HCT116 (cell line): ENCODE measurements at regions not wholly inside any gene's neighbourhood (a gene's known extent, or its start where the extent isn't known, plus 50 kb on each side); places are given as distances from the start of the nearest gene placed in this dataset.

Source experiments
- ATAC-seq: fragments of 200-7000 bp; cut with Tn5 transposase; 2 replicates; pipeline ENCODE4 v1.9.1; 2020; ENCODE audit warnings: mild to moderate bottlenecking, moderate library complexity
- BruUV-seq: library from RNA; stranded (reverse); fragments of 400-500 nt; replicated peaks from 2 replicates; lab custom pipeline; 2021; lab: Mats Ljungman, UMichigan
- CTCF ChIA-PET: fragments of 300-600 bp; sonication (Branson Sonifier 250); formaldehyde crosslinking; loops from one replicate; lab custom pipeline; 2021; ENCODE audit warnings: antibody characterized with exemption; lab: Charles Lee
- POLR2A ChIA-PET: fragments of 300-600, 350-600 bp; sonication (Branson Sonifier 250); formaldehyde crosslinking; loops from one replicate; lab custom pipeline; 2021; ENCODE audit warnings: antibody characterized with exemption; lab: Charles Lee
- RAD21 ChIA-PET, 2 experiments: fragments of 300-600 bp; sonication (Branson Sonifier 250); formaldehyde crosslinking; loops; one replicate each; lab custom pipeline; 2023; ENCODE audit warnings: low total read pairs in 2 of 2; ENCODE audit not compliant: uncharacterized antibody in 2 of 2, unreplicated experiment in 2 of 2, low non-redundant PET in 1 of 2; lab: Charles Lee
- DNase-seq: peaks from one replicate; pipeline ENCODE4 v3.0.0-alpha.2; 2010; ENCODE audit warnings: low read depth, low spot score
- H2AFZ ChIP-seq: fragments of 200-600 bp; shearing (Covaris generic), sonication (generic); 2 replicates; pipeline ENCODE4 v1.6.1; 2017; ENCODE audit warnings: low read depth, mixed run types, mixed read lengths, antibody characterized with exemption, low read length; ENCODE audit not compliant: poor library complexity, severe bottlenecking
- H3K27ac ChIP-seq: 2 replicates; pipeline ENCODE4 v1.5.1; 2012; ENCODE audit warnings: low read depth, low read length
- H3K27me3 ChIP-seq: fragments of 200-600 bp; sonication (generic); 2 replicates; pipeline ENCODE4 v1.6.1; 2016; ENCODE audit warnings: mixed run types, low read length, mixed read lengths; ENCODE audit not compliant: insufficient read depth
- H3K36me3 ChIP-seq, 2 experiments: fragments of 200-500 bp in 1 of 2; fragments of 200-600 bp in 1 of 2; sonication (Bioruptor generic) in 1 of 2; sonication (generic) in 1 of 2; 2 replicates each; pipeline versions ENCODE4 v1.5.1 to v1.6.1; 2014 to 2016; ENCODE audit warnings: low read length in 2 of 2, inconsistent platforms in 1 of 2, mixed read lengths in 1 of 2, mixed run types in 1 of 2; ENCODE audit not compliant: insufficient read depth in 2 of 2, control insufficient read depth in 1 of 2
- H3K4me1 ChIP-seq, 2 experiments: fragments of 200-600 bp in 1 of 2; sonication (generic) in 1 of 2; 2 replicates each; pipeline versions ENCODE4 v1.5.1 to v1.6.1; 2012 to 2017; ENCODE audit warnings: low read length in 2 of 2, inconsistent platforms in 1 of 2, mild to moderate bottlenecking in 1 of 2, mixed read lengths in 1 of 2, mixed run types in 1 of 2, moderate library complexity in 1 of 2; ENCODE audit not compliant: insufficient read depth in 2 of 2, control insufficient read depth in 1 of 2
- H3K4me2 ChIP-seq: fragments of 200-600 bp; sonication (generic); 2 replicates; pipeline ENCODE4 v1.6.1; 2017; ENCODE audit warnings: mixed run types, low read length, mixed read lengths
- H3K4me3 ChIP-seq, 2 experiments: fragments of 200-600 bp in 1 of 2; sonication (generic) in 1 of 2; replicated peaks in 1 of 2; 2 replicates each; pipeline ENCODE4 v1.5.1; 2011 to 2016; ENCODE audit warnings: low read length in 2 of 2, control low read depth in 1 of 2, low read depth in 1 of 2, mild to moderate bottlenecking in 1 of 2, mixed read lengths in 1 of 2, mixed run types in 1 of 2
- H3K79me2 ChIP-seq: fragments of 200-600 bp; sonication (generic); 2 replicates; pipeline ENCODE4 v1.6.1; 2017; ENCODE audit warnings: mild to moderate bottlenecking, mixed run types, low read length, moderate library complexity, mixed read lengths; ENCODE audit not compliant: insufficient read depth
- H3K9ac ChIP-seq: fragments of 200-600 bp; sonication (generic); 2 replicates; pipeline ENCODE4 v1.6.1; 2016; ENCODE audit warnings: low read length, mixed read lengths
- H3K9me2 ChIP-seq: fragments of 200-600 bp; sonication (generic), shearing (Covaris generic); 2 replicates; pipeline ENCODE4 v1.6.1; 2017; ENCODE audit warnings: mixed run types, mild to moderate bottlenecking, moderate library complexity; ENCODE audit not compliant: insufficient read depth
- H3K9me3 ChIP-seq, 2 experiments: fragments of 200-500 bp in 1 of 2; fragments of 200-600 bp in 1 of 2; sonication (Bioruptor generic) in 1 of 2; sonication (generic) in 1 of 2; 2 replicates each; pipeline ENCODE4 v1.6.1; 2014 to 2017; ENCODE audit warnings: low read length in 2 of 2, mixed read lengths in 2 of 2, inconsistent platforms in 1 of 2, low read depth in 1 of 2, mild to moderate bottlenecking in 1 of 2, mixed run types in 1 of 2, moderate library complexity in 1 of 2; ENCODE audit not compliant: control insufficient read depth in 1 of 2, insufficient read depth in 1 of 2
- H4K20me1 ChIP-seq: fragments of 200-600 bp; sonication (generic), shearing (Covaris generic); 2 replicates; pipeline ENCODE4 v1.6.1; 2017; ENCODE audit warnings: mixed run types, mild to moderate bottlenecking, moderate library complexity; ENCODE audit not compliant: insufficient read depth
- ATF3 ChIP-seq: IDR thresholded peaks from 2 replicates; pipeline ENCODE4 v1.6.1; 2012
- CBX3 ChIP-seq: IDR thresholded peaks from 2 replicates; pipeline ENCODE4 v1.6.1; 2012; ENCODE audit warnings: low read depth
- CTCF ChIP-seq, 3 experiments: fragments of 200-600 bp in 1 of 3; sonication (generic) in 1 of 3; IDR thresholded peaks in 2 of 3; conservative IDR thresholded peaks in 1 of 3; 2 replicates each; pipeline ENCODE4 v1.5.1; 2012 to 2017; ENCODE audit warnings: low read depth in 2 of 3, low read length in 2 of 3, antibody characterized with exemption in 1 of 3, borderline replicate concordance in 1 of 3, control low read depth in 1 of 3, mild to moderate bottlenecking in 1 of 3, mixed read lengths in 1 of 3, mixed run types in 1 of 3, moderate library complexity in 1 of 3; ENCODE audit not compliant: insufficient read depth in 1 of 3
- EGR1 ChIP-seq: IDR thresholded peaks from 2 replicates; pipeline ENCODE4 v1.6.1; 2012; ENCODE audit warnings: low read depth
- EZH2 ChIP-seq: fragments of 200-600 bp; sonication (generic); IDR thresholded peaks from 2 replicates; pipeline ENCODE4 v1.6.1; 2017; ENCODE audit warnings: antibody characterized with exemption, mixed run types
- EZH2phosphoT487 ChIP-seq: fragments of 200-600 bp; IDR thresholded peaks from 2 replicates; pipeline ENCODE4 v1.6.1; 2018; ENCODE audit warnings: antibody characterized with exemption, borderline replicate concordance
- FOSL1 ChIP-seq: IDR thresholded peaks from 2 replicates; pipeline ENCODE4 v1.6.1; 2012; ENCODE audit warnings: low read depth
- JUND ChIP-seq: IDR thresholded peaks from 2 replicates; pipeline ENCODE4 v1.6.1; 2012
- MAX ChIP-seq: IDR thresholded peaks from 2 replicates; pipeline ENCODE4 v1.6.1; 2012
- POLR2A ChIP-seq: IDR thresholded peaks from 2 replicates; pipeline ENCODE4 v1.7.0; 2011; ENCODE audit warnings: borderline replicate concordance; ENCODE audit not compliant: insufficient read depth, insufficient read length; ENCODE audit errors: extremely low read depth
- POLR2AphosphoS5 ChIP-seq: IDR thresholded peaks from 2 replicates; pipeline ENCODE4 v1.6.1; 2011; ENCODE audit warnings: mild to moderate bottlenecking, low read depth, low read length, moderate library complexity
- RAD21 ChIP-seq: IDR thresholded peaks from 2 replicates; pipeline ENCODE4 v1.6.1; 2012; ENCODE audit warnings: low read depth, mild to moderate bottlenecking
- REST ChIP-seq: IDR thresholded peaks from 2 replicates; pipeline ENCODE4 v1.6.1; 2012; ENCODE audit warnings: low read depth
- SIN3A ChIP-seq: IDR thresholded peaks from 2 replicates; pipeline ENCODE4 v1.6.1; 2012; ENCODE audit warnings: low read depth
- SP1 ChIP-seq: IDR thresholded peaks from 2 replicates; pipeline ENCODE4 v1.6.1; 2012; ENCODE audit warnings: low read depth
- SRF ChIP-seq: IDR thresholded peaks from 2 replicates; pipeline ENCODE4 v1.6.1; 2012; ENCODE audit warnings: low read depth
- TCF7L2 ChIP-seq: IDR thresholded peaks from 2 replicates; pipeline ENCODE4 v1.7.0; 2011; ENCODE audit warnings: borderline replicate concordance, inconsistent platforms; ENCODE audit not compliant: insufficient read depth, insufficient read length; ENCODE audit errors: extremely low read depth
- YY1 ChIP-seq: IDR thresholded peaks from 2 replicates; pipeline ENCODE4 v1.6.1; 2011; ENCODE audit warnings: low read length, low read depth, moderate library complexity, mild to moderate bottlenecking; ENCODE audit not compliant: insufficient replicate concordance; ENCODE audit errors: extremely low read depth
- ZBTB33 ChIP-seq: IDR thresholded peaks from 2 replicates; pipeline ENCODE4 v1.6.1; 2011; ENCODE audit warnings: mild to moderate bottlenecking, low read length, moderate library complexity; ENCODE audit not compliant: insufficient replicate concordance; ENCODE audit errors: extremely low read depth
- intact Hi-C: fragments of 100-400 bp; cut with micrococcal nuclease; formaldehyde crosslinking; loops from 2 replicates; pipeline ENCODE4 v1.10.0; 2022

- no peak for ATAC-seq
- Histone ChIP-seq H3K79me2 (no peaks in the 10 kb centered on the region), H3K9ac (no peak overlapping the region), H3K9me2 (no peaks in the 10 kb centered on the region), H4K20me1 (no peaks in the 10 kb centered on the region), H3K4me1 (no peaks in the 10 kb centered on the region), H3K27me3 (no peaks in the 10 kb centered on the region), H3K4me2 (no peak overlapping the region), H3K27ac (no peak overlapping the region)
- ChIA-PET POLR2A (no interaction called here), CTCF (no interaction called here)
- intact Hi-C loops = no loop called here
- BruUV-seq = no TSS peak
- TF ChIP-seq SIN3A = no peak
- no peak for TF ChIP-seq EGR1
- TF ChIP-seq ZBTB33 = no peak
- TF ChIP-seq SRF = no peak
- no peak for TF ChIP-seq RAD21
- no peak for TF ChIP-seq TCF7L2
- TF ChIP-seq POLR2AphosphoS5 = no peak
- TF ChIP-seq MAX = no peak
- no peak for TF ChIP-seq CBX3
- TF ChIP-seq ATF3 = no peak
- TF ChIP-seq YY1 = no peak
- TF ChIP-seq JUND = no peak
- TF ChIP-seq REST = no peak
- TF ChIP-seq CTCF (IDR thresholded peaks at IDR 0.05 in 2 of 3, conservative IDR thresholded peaks at IDR 0.05 in 1 of 3; ENCODE audit: borderline replicate concordance in 1 of 3, insufficient read depth in 1 of 3, low read depth in 2 of 3, low read length in 2 of 3) = no peak
- TF ChIP-seq SP1 = no peak
- TF ChIP-seq FOSL1 = no peak
- TF ChIP-seq POLR2A = no peak
- no peak for TF ChIP-seq EZH2phosphoT487
- no peak for TF ChIP-seq EZH2
- TF ChIP-seq, all 23 proteins: peak for 0
- DNase-seq = no peak
- Histone ChIP-seq H3K9me3 (no peaks in the 10 kb centered on the region), H3K4me3 (no peak overlapping the region), H2AFZ (no peak overlapping the region), H3K36me3 (no peaks in the 10 kb centered on the region)
- RAD21 ChIA-PET = no interaction called here
Measured at GRCh38 chr15:39362821-39363561, 217.9 kb upstream of the THBS1 start.
